ENCODE measurements at regions not wholly inside any gene's neighbourhood (a gene's known extent, or its start where the extent isn't known, plus 50 kb on each side); places are given as distances from the start of the nearest gene placed in this dataset.

GRCh38 chr1:196091397-196092135 is 516.7 kb downstream of the KCNT2 start:
- TF ChIP-seq, protein P1, sequence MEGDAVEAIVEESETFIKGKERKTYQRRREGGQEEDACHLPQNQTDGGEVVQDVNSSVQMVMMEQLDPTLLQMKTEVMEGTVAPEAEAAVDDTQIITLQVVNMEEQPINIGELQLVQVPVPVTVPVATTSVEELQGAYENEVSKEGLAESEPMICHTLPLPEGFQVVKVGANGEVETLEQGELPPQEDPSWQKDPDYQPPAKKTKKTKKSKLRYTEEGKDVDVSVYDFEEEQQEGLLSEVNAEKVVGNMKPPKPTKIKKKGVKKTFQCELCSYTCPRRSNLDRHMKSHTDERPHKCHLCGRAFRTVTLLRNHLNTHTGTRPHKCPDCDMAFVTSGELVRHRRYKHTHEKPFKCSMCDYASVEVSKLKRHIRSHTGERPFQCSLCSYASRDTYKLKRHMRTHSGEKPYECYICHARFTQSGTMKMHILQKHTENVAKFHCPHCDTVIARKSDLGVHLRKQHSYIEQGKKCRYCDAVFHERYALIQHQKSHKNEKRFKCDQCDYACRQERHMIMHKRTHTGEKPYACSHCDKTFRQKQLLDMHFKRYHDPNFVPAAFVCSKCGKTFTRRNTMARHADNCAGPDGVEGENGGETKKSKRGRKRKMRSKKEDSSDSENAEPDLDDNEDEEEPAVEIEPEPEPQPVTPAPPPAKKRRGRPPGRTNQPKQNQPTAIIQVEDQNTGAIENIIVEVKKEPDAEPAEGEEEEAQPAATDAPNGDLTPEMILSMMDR (conservative IDR thresholded peaks at IDR 0.05; ENCODE audit: low read depth, low read length), result no peak
- no peak overlapping the region for H3K4me3 ChIP-seq (ENCODE audit: low read depth, low read length)
- DNase-seq (ENCODE audit: low read depth), result no peak

- DNase-seq (ENCODE audit: low read depth), result no peak
- H3K4me3 ChIP-seq (ENCODE audit: low read depth, low read length), result no peak overlapping the region
- TF ChIP-seq, protein P1 (conservative IDR thresholded peaks at IDR 0.05; ENCODE audit: low read depth, low read length), result no peak
Measured at GRCh38 chr1:196090226-196090625, 518.0 kb downstream of the KCNT2 start.

DNA sequence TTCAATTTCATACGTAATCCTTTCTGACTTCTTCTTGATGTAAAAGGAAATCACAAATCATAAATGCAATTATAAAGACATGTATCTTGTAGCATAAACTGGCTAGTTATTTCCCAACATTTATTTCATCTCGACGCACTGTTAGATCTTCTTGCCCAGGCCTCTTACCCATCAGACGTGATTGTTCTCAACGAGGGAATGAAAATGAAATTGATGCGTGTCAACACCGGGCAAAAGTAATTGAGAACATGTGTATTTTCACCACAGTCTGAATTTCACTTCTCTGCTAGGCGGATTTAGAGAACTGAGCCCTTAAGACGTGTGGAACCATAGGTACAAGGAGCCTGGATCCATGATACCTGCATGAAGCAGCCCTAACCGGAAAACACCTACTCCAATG is 519.7 kb downstream of the KCNT2 start:
- DNase-seq (ENCODE audit: low read depth), result no peak
- no peak overlapping the region for H3K4me3 ChIP-seq (ENCODE audit: low read depth, low read length)
- TF ChIP-seq, protein P1 (conservative IDR thresholded peaks at IDR 0.05; ENCODE audit: low read depth, low read length), result no peak

GRCh38 chr1:196078691-196079090 is 529.5 kb downstream of the KCNT2 start:
- TF ChIP-seq, protein P1 (conservative IDR thresholded peaks at IDR 0.05; ENCODE audit: low read depth, low read length), result no peak
- H3K4me3 ChIP-seq (ENCODE audit: low read depth, low read length), result no peak overlapping the region
- DNase-seq (ENCODE audit: low read depth), result no peak

DNA sequence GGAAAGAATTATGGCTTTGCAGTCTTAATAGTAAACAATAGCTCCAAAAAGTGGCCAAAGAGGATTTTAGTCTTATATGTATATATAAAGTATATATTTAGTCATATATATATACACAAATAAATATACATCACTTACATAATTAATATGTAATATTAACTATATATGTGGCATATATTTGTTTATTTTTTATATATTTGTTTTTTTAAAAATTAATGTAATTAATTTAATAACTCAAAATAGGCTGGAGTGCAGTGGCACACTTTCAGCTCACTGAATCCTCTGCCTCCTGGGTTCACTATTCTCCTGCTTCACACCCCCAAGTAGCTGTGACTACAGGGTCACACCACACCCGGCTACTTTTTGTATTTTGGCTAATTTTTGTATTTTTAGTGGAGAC is 532.6 kb downstream of the KCNT2 start:
- no peak overlapping the region for H3K4me3 ChIP-seq (ENCODE audit: low read depth, low read length)
- TF ChIP-seq, protein P1 (conservative IDR thresholded peaks at IDR 0.05; ENCODE audit: low read depth, low read length), result no peak
- no peak for DNase-seq (ENCODE audit: low read depth)

- no peak overlapping the region for H3K4me3 ChIP-seq (ENCODE audit: low read depth, low read length)
- TF ChIP-seq, protein P1 (conservative IDR thresholded peaks at IDR 0.05; ENCODE audit: low read depth, low read length), result no peak
- DNase-seq (ENCODE audit: low read depth), result no peak
Measured at GRCh38 chr1:196074182-196074581, 534.1 kb downstream of the KCNT2 start.

DNA sequence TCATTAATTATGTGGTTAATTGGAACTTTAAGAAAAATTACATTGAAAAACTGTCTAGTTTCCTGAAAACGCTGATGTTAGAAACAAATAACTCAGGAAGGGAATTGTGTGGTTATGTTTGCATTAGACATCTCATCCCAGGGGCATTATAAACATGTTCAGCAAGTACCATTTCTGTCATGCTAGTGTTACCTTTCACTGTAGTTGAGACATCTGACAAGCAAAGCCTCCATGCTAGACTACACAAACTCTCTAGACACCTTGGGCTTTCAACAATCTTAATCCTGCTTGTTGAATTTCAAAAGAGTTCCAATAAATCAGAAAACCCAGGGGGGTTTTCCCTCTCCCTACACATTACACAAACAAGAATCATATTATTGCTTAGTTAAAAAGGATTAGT is 536.8 kb downstream of the KCNT2 start:
- no peak for DNase-seq (ENCODE audit: low read depth)
- TF ChIP-seq, protein P1 (conservative IDR thresholded peaks at IDR 0.05; ENCODE audit: low read depth, low read length), result no peak
- H3K4me3 ChIP-seq (ENCODE audit: low read depth, low read length), result no peak overlapping the region

Measured in epithelial cell of proximal tubule (primary cell).